ENCODE measurements at regions not wholly inside any gene's neighbourhood (a gene's known extent, or its start where the extent isn't known, plus 50 kb on each side); places are given as distances from the start of the nearest gene placed in this dataset.

GRCh38 chr3:139778682-139779233 lies 101.0 kb upstream of the NMNAT3 start:
- no peak for TF ChIP-seq CTCF (conservative IDR thresholded peaks at IDR 0.05)
- Mint-ChIP-seq H3K27me3 (ENCODE audit: low read depth) (no peaks in the 10 kb centered on the region), H3K27ac (ENCODE audit: unreplicated experiment) (no peak overlapping the region), H3K4me3 (no peak overlapping the region), H3K9me3 (no peaks in the 10 kb centered on the region), H3K36me3 (ENCODE audit: low read depth) (no peaks in the 10 kb centered on the region), H3K4me1 (peaks cover 13% of the 10 kb centered on the region)
- no peak for DNase-seq (ENCODE audit: low read depth, low spot score)

DNA sequence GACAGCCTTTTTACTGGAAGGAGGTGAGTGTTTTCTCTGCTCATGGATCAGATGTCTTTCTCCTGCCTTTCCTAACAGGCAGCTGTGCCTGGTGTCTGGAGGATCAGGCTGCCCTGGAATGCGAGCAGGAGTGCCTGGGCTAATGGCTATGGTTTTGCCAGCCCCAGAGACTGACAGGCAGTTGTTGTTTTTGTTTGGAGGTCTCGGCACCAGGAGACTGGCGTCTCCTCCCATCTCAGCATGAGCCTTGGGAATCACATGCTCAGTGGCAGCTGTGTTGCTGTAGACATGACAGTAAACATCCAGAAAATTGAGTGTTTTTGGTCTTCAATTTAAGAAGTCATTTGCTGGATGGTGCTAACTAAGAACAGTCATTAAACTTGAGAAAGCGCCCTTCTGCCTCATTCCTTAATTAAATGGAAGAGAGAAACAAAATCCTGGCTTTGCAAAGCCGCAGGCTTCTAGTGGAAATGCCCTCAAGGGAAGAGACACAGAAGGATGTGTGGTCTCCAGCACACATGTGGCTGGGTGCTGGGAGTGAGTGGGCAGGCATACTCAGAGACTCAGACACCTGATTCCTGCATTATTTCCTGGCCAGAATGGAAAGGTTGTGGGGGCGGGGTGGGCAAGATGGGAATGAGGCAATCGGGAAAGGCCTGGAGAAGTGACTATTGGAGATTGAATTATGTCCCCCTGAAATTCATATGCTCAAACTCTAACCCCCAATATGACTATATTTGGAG lies 97.0 kb upstream of the NMNAT3 start:
- H3K9me3 Mint-ChIP-seq, result no peaks in the 10 kb centered on the region
- no peak for TF ChIP-seq CTCF (conservative IDR thresholded peaks at IDR 0.05)
- H3K36me3 Mint-ChIP-seq (ENCODE audit: low read depth), result no peaks in the 10 kb centered on the region
- H3K27me3 Mint-ChIP-seq (ENCODE audit: low read depth), result no peaks in the 10 kb centered on the region
- no peak for DNase-seq (ENCODE audit: low read depth, low spot score)
- H3K4me1 Mint-ChIP-seq, result peaks cover 13% of the 10 kb centered on the region
- H3K27ac Mint-ChIP-seq (ENCODE audit: unreplicated experiment), result no peak overlapping the region
- H3K4me3 Mint-ChIP-seq, result no peak overlapping the region

DNA sequence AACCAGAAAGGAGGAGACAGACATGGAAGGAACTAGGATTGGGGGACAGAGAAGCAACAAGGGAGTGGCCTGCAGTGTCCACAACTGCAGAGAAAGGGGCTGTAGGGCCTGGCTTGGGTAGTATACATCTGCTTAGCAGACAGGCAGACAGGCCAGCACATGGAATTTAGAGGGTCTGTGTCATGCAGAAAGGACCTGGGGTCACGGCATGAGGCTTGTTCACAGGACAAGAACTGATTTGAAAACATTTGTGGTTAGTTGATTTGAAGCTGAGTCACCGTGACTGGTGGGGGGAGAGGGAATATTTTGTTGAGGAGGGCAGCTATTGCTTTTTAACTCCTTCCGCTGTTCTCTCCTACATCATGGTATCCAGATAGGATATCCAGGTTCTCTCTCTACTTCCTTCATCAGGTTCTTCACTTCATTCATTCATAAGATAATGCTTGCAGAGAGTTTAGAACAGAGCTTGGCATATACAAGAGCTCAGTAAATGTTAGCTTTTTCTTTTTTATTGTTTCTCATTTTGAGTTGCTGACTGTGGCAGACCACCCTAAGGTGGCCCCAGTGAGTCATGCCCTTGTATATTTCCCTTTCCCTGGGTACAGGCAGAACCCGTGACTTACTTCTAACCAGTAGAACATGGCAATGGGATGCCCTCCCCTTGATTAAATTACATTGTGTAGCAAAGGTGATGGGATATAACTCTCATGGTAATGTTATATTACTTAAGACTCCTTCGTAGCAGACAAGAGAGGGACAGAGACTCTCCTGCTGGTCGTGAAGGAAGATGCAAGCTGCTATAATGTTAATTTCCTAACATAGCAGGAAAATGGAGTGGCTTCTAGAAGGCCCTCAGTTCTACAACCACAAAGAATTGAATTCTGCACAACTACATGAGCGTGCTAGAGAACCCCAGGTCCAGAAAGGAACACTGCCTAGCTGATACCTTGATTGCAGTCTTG lies 95.0 kb upstream of the NMNAT3 start:
- no peaks in the 10 kb centered on the region for H3K36me3 Mint-ChIP-seq (ENCODE audit: low read depth)
- no peak overlapping the region for H3K27ac Mint-ChIP-seq (ENCODE audit: unreplicated experiment)
- H3K4me1 Mint-ChIP-seq, result peaks cover 13% of the 10 kb centered on the region
- no peak overlapping the region for H3K4me3 Mint-ChIP-seq
- no peaks in the 10 kb centered on the region for H3K27me3 Mint-ChIP-seq (ENCODE audit: low read depth)
- no peaks in the 10 kb centered on the region for H3K9me3 Mint-ChIP-seq
- DNase-seq (ENCODE audit: low read depth, low spot score), result no peak
- TF ChIP-seq CTCF (conservative IDR thresholded peaks at IDR 0.05), result no peak

DNA sequence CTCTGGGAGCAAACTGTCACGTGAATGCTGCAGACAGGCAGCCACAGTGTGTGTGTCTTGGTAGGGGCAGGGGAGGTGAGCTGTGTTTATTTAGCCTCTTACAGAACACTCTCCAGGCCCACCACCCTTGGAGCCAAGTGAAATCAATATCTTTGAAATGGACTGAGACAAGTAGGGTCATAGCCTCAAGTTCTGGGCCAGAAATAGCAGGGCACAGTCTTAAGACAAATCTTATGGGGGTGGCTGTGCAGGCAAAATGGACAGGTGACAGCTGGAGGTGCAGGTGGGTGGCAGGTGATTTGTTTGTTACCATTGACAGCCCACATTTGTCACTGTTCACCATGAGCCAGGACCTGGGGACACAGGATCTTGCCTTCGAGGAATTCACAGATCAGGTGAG lies 93.6 kb upstream of the NMNAT3 start:
- H3K27ac Mint-ChIP-seq (ENCODE audit: unreplicated experiment), result no peak overlapping the region
- no peaks in the 10 kb centered on the region for H3K36me3 Mint-ChIP-seq (ENCODE audit: low read depth)
- no peak for TF ChIP-seq CTCF (conservative IDR thresholded peaks at IDR 0.05)
- H3K9me3 Mint-ChIP-seq, result no peaks in the 10 kb centered on the region
- peaks cover 13% of the 10 kb centered on the region for H3K4me1 Mint-ChIP-seq
- no peaks in the 10 kb centered on the region for H3K27me3 Mint-ChIP-seq (ENCODE audit: low read depth)
- no peak overlapping the region for H3K4me3 Mint-ChIP-seq
- DNase-seq (ENCODE audit: low read depth, low spot score), result no peak

- no peak overlapping the region for H3K27ac Mint-ChIP-seq (ENCODE audit: unreplicated experiment)
- no peak for TF ChIP-seq CTCF (conservative IDR thresholded peaks at IDR 0.05)
- H3K4me1 Mint-ChIP-seq, result peaks cover 13% of the 10 kb centered on the region
- H3K36me3 Mint-ChIP-seq (ENCODE audit: low read depth), result no peaks in the 10 kb centered on the region
- no peaks in the 10 kb centered on the region for H3K9me3 Mint-ChIP-seq
- no peaks in the 10 kb centered on the region for H3K27me3 Mint-ChIP-seq (ENCODE audit: low read depth)
- no peak for DNase-seq (ENCODE audit: low read depth, low spot score)
- H3K4me3 Mint-ChIP-seq, result no peak overlapping the region
Measured at GRCh38 chr3:139770577-139770976, 92.8 kb upstream of the NMNAT3 start.

Data from neural crest cell (in vitro differentiated cells).